CD4-positive, alpha-beta T cell (primary cell): ENCODE measurements at regions not wholly inside any gene's neighbourhood (a gene's known extent, or its start where the extent isn't known, plus 50 kb on each side); places are given as distances from the start of the nearest gene placed in this dataset.

Experiments used
- ATAC-seq: fragments of 200-7000 bp; cut with Tn5 transposase; one replicate; pipeline ENCODE4 v1.10.0; 2022; ENCODE audit warnings: mild to moderate bottlenecking; ENCODE audit not compliant: poor library complexity
- CTCF ChIA-PET: fragments of 350-600 bp; sonication (Branson Sonifier 250); formaldehyde crosslinking; loops from one replicate; lab custom pipeline; 2021; ENCODE audit warnings: antibody characterized with exemption, inconsistent platforms; lab: Charles Lee
- POLR2A ChIA-PET: fragments of 350-600 bp; sonication (Branson Sonifier 250); formaldehyde crosslinking; loops from one replicate; lab custom pipeline; 2021; ENCODE audit warnings: antibody characterized with exemption, inconsistent platforms; lab: Charles Lee
- DNase-seq, 14 experiments: peaks; one replicate each; pipeline ENCODE4 v3.0.0-alpha.2; 2013 to 2020; ENCODE audit warnings: mixed read lengths in 2 of 14
- H3K27ac ChIP-seq, 2 donors: one replicate each; pipeline versions ENCODE4 v1.5.1 to v1.7.0; 2013; ENCODE audit warnings: low read length in 2 of 2, low read depth in 1 of 2, mild to moderate bottlenecking in 1 of 2
- H3K27me3 ChIP-seq, 2 experiments: 1 replicate in 1 of 2; 2 replicates in 1 of 2; pipeline versions ENCODE4 v1.6.1 to v1.7.0; 2013; ENCODE audit warnings: low read length in 2 of 2, control low read depth in 1 of 2, mild to moderate bottlenecking in 1 of 2, moderate library complexity in 1 of 2; ENCODE audit not compliant: insufficient read depth in 2 of 2, control insufficient read depth in 1 of 2
- H3K36me3 ChIP-seq: one replicate; pipeline ENCODE4 v1.6.1; 2013; ENCODE audit warnings: low read length, control low read depth; ENCODE audit not compliant: insufficient read depth
- H3K4me1 ChIP-seq: one replicate; pipeline ENCODE4 v1.6.1; 2013; ENCODE audit warnings: low read length, control low read depth; ENCODE audit not compliant: insufficient read depth
- H3K4me3 ChIP-seq: one replicate; pipeline ENCODE4 v1.5.1; 2013; ENCODE audit warnings: mild to moderate bottlenecking, low read length, moderate library complexity
- H3K9me3 ChIP-seq, 2 experiments: 1 replicate in 1 of 2; 2 replicates in 1 of 2; pipeline versions ENCODE4 v1.6.1 to v1.7.0; 2013; ENCODE audit warnings: low read length in 2 of 2, mild to moderate bottlenecking in 2 of 2, control low read depth in 1 of 2, moderate library complexity in 1 of 2; ENCODE audit not compliant: control insufficient read depth in 1 of 2, insufficient read depth in 1 of 2
- H3K27ac Mint-ChIP-seq: one replicate; pipeline ENCODE4 v1.8.0; 2020; ENCODE audit warnings: mixed read lengths
- H3K27me3 Mint-ChIP-seq: one replicate; pipeline ENCODE4 v1.8.0; 2021; ENCODE audit warnings: mixed read lengths
- H3K36me3 Mint-ChIP-seq: one replicate; pipeline ENCODE4 v1.8.0; 2021; ENCODE audit warnings: low read depth, mixed read lengths
- H3K4me1 Mint-ChIP-seq: one replicate; pipeline ENCODE4 v1.8.0; 2021; ENCODE audit warnings: low read depth, mixed read lengths
- H3K4me3 Mint-ChIP-seq: one replicate; pipeline ENCODE4 v1.8.0; 2020; ENCODE audit warnings: mild to moderate bottlenecking, mixed read lengths
- H3K9me3 Mint-ChIP-seq: one replicate; pipeline ENCODE4 v1.8.0; 2020; ENCODE audit warnings: mixed read lengths
- CTCF ChIP-seq: fragments of 200-600 bp; IDR thresholded peaks from one replicate; pipeline ENCODE4 v1.8.0; 2022; ENCODE audit warnings: antibody characterized with exemption, mild to moderate bottlenecking
- intact Hi-C, 2 experiments: fragments of 100-400 bp; cut with DNase I in 1 of 2; cut with micrococcal nuclease in 1 of 2; formaldehyde crosslinking; loops; one replicate each; pipeline versions ENCODE4 v1.15.1 to v1.9.0; 2023 to 2025; cut with DNase I, micrococcal nuclease

GRCh38 chr3:5427938-5428337 lies 240.4 kb downstream of the EDEM1 start:
- Histone ChIP-seq H3K9me3 (no peaks in the 10 kb centered on the region), H3K4me1 (peaks cover 5% of the 10 kb centered on the region), H3K4me3 (no peak overlapping the region), H3K36me3 (no peaks in the 10 kb centered on the region), H3K27me3 (no peaks in the 10 kb centered on the region), H3K27ac (no peak overlapping the region)
- ChIA-PET POLR2A (no interaction called here), CTCF (no interaction called here)
- Mint-ChIP-seq H3K4me3 (no peak overlapping the region), H3K27ac (no peak overlapping the region), H3K36me3 (no peaks in the 10 kb centered on the region), H3K4me1 (no peaks in the 10 kb centered on the region), H3K27me3 (peaks cover 6% of the 10 kb centered on the region), H3K9me3 (no peaks in the 10 kb centered on the region)
- TF ChIP-seq CTCF: no peak
- DNase-seq (no peak), ATAC-seq (no peak)
- intact Hi-C loops: loop anchor here in 1 of 2 experiments (10.0 kb wide), 1 partner anchor 293 kb away; no protein-coding TSS in a partner anchor

- Mint-ChIP-seq H3K27ac (no peak overlapping the region), H3K9me3 (no peaks in the 10 kb centered on the region), H3K4me1 (no peaks in the 10 kb centered on the region), H3K4me3 (no peak overlapping the region), H3K36me3 (no peaks in the 10 kb centered on the region), H3K27me3 (peaks cover 6% of the 10 kb centered on the region)
- POLR2A ChIA-PET: interaction anchor here (0.6 kb wide), 1 partner anchor 1677 kb away, joined by 3 read pairs; no protein-coding TSS in a partner anchor
- ATAC-seq (no peak), DNase-seq (peak in 2 of 14 experiments; percentile 8 to 11)
- no peak overlapping the region for H3K27ac ChIP-seq
- TF ChIP-seq CTCF: no peak
- no peaks in the 10 kb centered on the region for H3K27me3 ChIP-seq
- H3K4me1 ChIP-seq: peaks cover 5% of the 10 kb centered on the region
- H3K4me3 ChIP-seq: no peak overlapping the region
- no peaks in the 10 kb centered on the region for H3K36me3 ChIP-seq
- CTCF ChIA-PET: no interaction called here
- no peaks in the 10 kb centered on the region for H3K9me3 ChIP-seq
- intact Hi-C loops: loop anchor here in 1 of 2 experiments (10.0 kb wide), 1 partner anchor 294 kb away; no protein-coding TSS in a partner anchor
These were observed 241.4 kb downstream of the EDEM1 start for GRCh38 chr3:5428607-5429516.

GRCh38 chr3:5429517-5429890 lies 242.0 kb downstream of the EDEM1 start:
- Mint-ChIP-seq H3K27ac (no peak overlapping the region), H3K4me3 (no peak overlapping the region), H3K36me3 (no peaks in the 10 kb centered on the region), H3K9me3 (no peaks in the 10 kb centered on the region), H3K4me1 (no peaks in the 10 kb centered on the region), H3K27me3 (peaks cover 6% of the 10 kb centered on the region)
- Histone ChIP-seq H3K9me3 (no peaks in the 10 kb centered on the region), H3K4me3 (no peak overlapping the region), H3K27me3 (no peaks in the 10 kb centered on the region), H3K4me1 (peaks cover 5% of the 10 kb centered on the region), H3K36me3 (no peaks in the 10 kb centered on the region), H3K27ac (no peak overlapping the region)
- DNase-seq: no peak
- no peak for TF ChIP-seq CTCF
- CTCF ChIA-PET: no interaction called here
- intact Hi-C loops: loop anchor here in 1 of 2 experiments (10.0 kb wide), 1 partner anchor 295 kb away; no protein-coding TSS in a partner anchor
- no peak for ATAC-seq
- POLR2A ChIA-PET: no interaction called here
